D721Med (cell line): ENCODE measurements at regions not wholly inside any gene's neighbourhood (a gene's known extent, or its start where the extent isn't known, plus 50 kb on each side); places are given as distances from the start of the nearest gene placed in this dataset.

Experiments used
- DNase-seq: peaks from one replicate; pipeline ENCODE4 v3.0.0; 2011; ENCODE audit warnings: low spot score; ENCODE audit not compliant: insufficient read length
- FAIRE-seq: peaks from 2 replicates; lab custom pipeline; 2011; peaks lifted over from hg19 to GRCh38; lab: Jason Lieb, UNC
- TF ChIP-seq, protein P1 (sequence below): IDR thresholded peaks from 2 replicates; pipeline ENCODE4 v1.5.1; 2012; ENCODE audit warnings: mild to moderate bottlenecking, control low read depth; ENCODE audit not compliant: insufficient read depth; ENCODE audit errors: missing control alignments

DNA sequence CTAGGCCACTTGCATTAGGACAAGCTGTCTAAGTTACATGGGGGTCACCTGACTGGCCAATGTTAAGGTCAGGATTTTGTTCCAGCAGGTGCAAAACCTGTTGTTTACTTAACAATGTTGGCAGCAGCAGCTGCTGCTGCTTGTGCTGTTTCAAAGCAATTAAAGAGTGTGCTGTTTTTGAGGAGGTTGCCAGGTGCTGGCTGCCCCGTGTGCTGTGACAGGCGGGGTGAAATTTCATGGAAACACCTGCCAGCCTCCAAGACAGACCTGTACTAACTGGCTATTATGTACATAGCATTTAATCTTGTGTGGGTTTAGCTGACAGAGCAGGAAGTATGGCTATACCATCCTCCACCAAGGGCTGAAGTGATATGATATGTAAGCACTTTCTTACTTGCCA is 224.9 kb downstream of the ASXL3 start:
- TF ChIP-seq, protein P1, sequence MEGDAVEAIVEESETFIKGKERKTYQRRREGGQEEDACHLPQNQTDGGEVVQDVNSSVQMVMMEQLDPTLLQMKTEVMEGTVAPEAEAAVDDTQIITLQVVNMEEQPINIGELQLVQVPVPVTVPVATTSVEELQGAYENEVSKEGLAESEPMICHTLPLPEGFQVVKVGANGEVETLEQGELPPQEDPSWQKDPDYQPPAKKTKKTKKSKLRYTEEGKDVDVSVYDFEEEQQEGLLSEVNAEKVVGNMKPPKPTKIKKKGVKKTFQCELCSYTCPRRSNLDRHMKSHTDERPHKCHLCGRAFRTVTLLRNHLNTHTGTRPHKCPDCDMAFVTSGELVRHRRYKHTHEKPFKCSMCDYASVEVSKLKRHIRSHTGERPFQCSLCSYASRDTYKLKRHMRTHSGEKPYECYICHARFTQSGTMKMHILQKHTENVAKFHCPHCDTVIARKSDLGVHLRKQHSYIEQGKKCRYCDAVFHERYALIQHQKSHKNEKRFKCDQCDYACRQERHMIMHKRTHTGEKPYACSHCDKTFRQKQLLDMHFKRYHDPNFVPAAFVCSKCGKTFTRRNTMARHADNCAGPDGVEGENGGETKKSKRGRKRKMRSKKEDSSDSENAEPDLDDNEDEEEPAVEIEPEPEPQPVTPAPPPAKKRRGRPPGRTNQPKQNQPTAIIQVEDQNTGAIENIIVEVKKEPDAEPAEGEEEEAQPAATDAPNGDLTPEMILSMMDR = no peak
- FAIRE-seq = peak; percentile 80
- no peak for DNase-seq
